GM12872 (cell line): ENCODE measurements at regions not wholly inside any gene's neighbourhood (a gene's known extent, or its start where the extent isn't known, plus 50 kb on each side); places are given as distances from the start of the nearest gene placed in this dataset.

Experiments
- CTCF ChIP-seq: IDR thresholded peaks from 3 replicates; pipeline ENCODE4 v1.5.1; 2011; ENCODE audit warnings: low read depth, mild to moderate bottlenecking, low read length, moderate library complexity; ENCODE audit not compliant: insufficient read depth

- no peak for TF ChIP-seq CTCF
These were observed 192.6 kb upstream of the CCDC196 start for GRCh38 chr14:66293533-66294105.

GRCh38 chr14:66295386-66295785 lies 190.8 kb upstream of the CCDC196 start:
- no peak for TF ChIP-seq CTCF

- TF ChIP-seq CTCF = no peak
These were observed 185.3 kb upstream of the CCDC196 start for GRCh38 chr14:66300886-66301285.

GRCh38 chr14:66306101-66306500 lies 180.1 kb upstream of the CCDC196 start:
- TF ChIP-seq CTCF = no peak

- no peak for TF ChIP-seq CTCF
These were observed 175.1 kb upstream of the CCDC196 start for GRCh38 chr14:66311058-66311457.

GRCh38 chr14:66311990-66312389 lies 174.2 kb upstream of the CCDC196 start:
- TF ChIP-seq CTCF = no peak

GRCh38 chr14:66312451-66312850 lies 173.7 kb upstream of the CCDC196 start:
- TF ChIP-seq CTCF = no peak

- TF ChIP-seq CTCF = no peak
These were observed 171.1 kb upstream of the CCDC196 start for GRCh38 chr14:66315098-66315497.
